ENCODE measurements at regions not wholly inside any gene's neighbourhood (a gene's known extent, or its start where the extent isn't known, plus 50 kb on each side); places are given as distances from the start of the nearest gene placed in this dataset.

- CTCF ChIA-PET = interaction anchor here (1.3 kb wide), 1 partner anchor 214 kb away, joined by 6 read pairs; no protein-coding TSS in a partner anchor
- no peaks in the 10 kb centered on the region for H3K36me3 ChIP-seq (ENCODE audit: control insufficient read depth, insufficient read depth, low read length)
Measured at GRCh38 chr12:131616043-131616700, 94.7 kb upstream of the SFSWAP start.

GRCh38 chr12:131616738-131617137 lies 94.2 kb upstream of the SFSWAP start:
- no peaks in the 10 kb centered on the region for H3K36me3 ChIP-seq (ENCODE audit: control insufficient read depth, insufficient read depth, low read length)
- H3K27me3 ChIP-seq (ENCODE audit: control insufficient read depth, insufficient read depth, low read length) = no peaks in the 10 kb centered on the region
- no peak overlapping the region for H3K4me3 ChIP-seq (ENCODE audit: low read depth, low read length)
- no peak for DNase-seq (ENCODE audit: low read depth)
- ChIA-PET CTCF (interaction anchor here (1.3 kb wide), 1 partner anchor 214 kb away, joined by 6 read pairs; no protein-coding TSS in a partner anchor), POLR2A (no interaction called here)
- no peak for TF ChIP-seq CTCF (IDR thresholded peaks at IDR 0.05; ENCODE audit: insufficient read depth, low read depth, low read length)

More at GRCh38 chr12:131616043-131616700, 94.7 kb upstream of the SFSWAP start:
- POLR2A ChIA-PET = no interaction called here
- Histone ChIP-seq H3K4me3 (ENCODE audit: low read depth, low read length) (no peak overlapping the region), H3K27me3 (ENCODE audit: control insufficient read depth, insufficient read depth, low read length) (no peaks in the 10 kb centered on the region)
- TF ChIP-seq CTCF (IDR thresholded peaks at IDR 0.05; ENCODE audit: insufficient read depth, low read depth, low read length) = no peak
- no peak for DNase-seq (ENCODE audit: low read depth)

GRCh38 chr12:131617179-131617578 lies 93.7 kb upstream of the SFSWAP start:
- no peak for TF ChIP-seq CTCF (IDR thresholded peaks at IDR 0.05; ENCODE audit: insufficient read depth, low read depth, low read length)
- Histone ChIP-seq H3K36me3 (ENCODE audit: control insufficient read depth, insufficient read depth, low read length) (no peaks in the 10 kb centered on the region), H3K27me3 (ENCODE audit: control insufficient read depth, insufficient read depth, low read length) (no peaks in the 10 kb centered on the region), H3K4me3 (ENCODE audit: low read depth, low read length) (no peak overlapping the region)
- DNase-seq (ENCODE audit: low read depth) = no peak
- ChIA-PET CTCF (no interaction called here), POLR2A (no interaction called here)

GRCh38 chr12:131617596-131618302 lies 93.1 kb upstream of the SFSWAP start:
- TF ChIP-seq CTCF (IDR thresholded peaks at IDR 0.05; ENCODE audit: insufficient read depth, low read depth, low read length) = no peak
- no peaks in the 10 kb centered on the region for H3K36me3 ChIP-seq (ENCODE audit: control insufficient read depth, insufficient read depth, low read length)
- CTCF ChIA-PET = no interaction called here
- POLR2A ChIA-PET = no interaction called here
- H3K4me3 ChIP-seq (ENCODE audit: low read depth, low read length) = no peak overlapping the region
- no peaks in the 10 kb centered on the region for H3K27me3 ChIP-seq (ENCODE audit: control insufficient read depth, insufficient read depth, low read length)
- DNase-seq (ENCODE audit: low read depth) = no peak

- Histone ChIP-seq H3K4me3 (ENCODE audit: low read depth, low read length) (no peak overlapping the region), H3K36me3 (ENCODE audit: control insufficient read depth, insufficient read depth, low read length) (no peaks in the 10 kb centered on the region), H3K27me3 (ENCODE audit: control insufficient read depth, insufficient read depth, low read length) (no peaks in the 10 kb centered on the region)
- POLR2A ChIA-PET = no interaction called here
- DNase-seq (ENCODE audit: low read depth) = no peak
- CTCF ChIA-PET = no interaction called here
- no peak for TF ChIP-seq CTCF (IDR thresholded peaks at IDR 0.05; ENCODE audit: insufficient read depth, low read depth, low read length)
Measured at GRCh38 chr12:131618303-131618658, 92.6 kb upstream of the SFSWAP start.
